ACC112 (cell line): ENCODE measurements at regions not wholly inside any gene's neighbourhood (a gene's known extent, or its start where the extent isn't known, plus 50 kb on each side); places are given as distances from the start of the nearest gene placed in this dataset.

Experiments used
- H2AFZ ChIP-seq: fragments of 200-600 bp; sonication (generic); one replicate; pipeline ENCODE4 v1.6.0; 2017; ENCODE audit warnings: antibody characterized with exemption, low read length; ENCODE audit not compliant: unreplicated experiment
- H3K27ac ChIP-seq: fragments of 200-600 bp; sonication (generic); 2 replicates; pipeline ENCODE4 v1.5.1; 2014; ENCODE audit warnings: low read depth, mild to moderate bottlenecking, antibody characterized with exemption, low read length, moderate library complexity
- H3K27me3 ChIP-seq: fragments of 200-600 bp; sonication (generic); 2 replicates; pipeline ENCODE4 v1.6.1; 2014; ENCODE audit warnings: mild to moderate bottlenecking, antibody characterized with exemption, low read length, moderate library complexity, mixed read lengths; ENCODE audit not compliant: insufficient read depth
- H3K36me3 ChIP-seq: fragments of 200-600 bp; sonication (generic); 2 replicates; pipeline ENCODE4 v1.6.1; 2016; ENCODE audit warnings: mild to moderate bottlenecking, antibody characterized with exemption, low read length, moderate library complexity, mixed read lengths; ENCODE audit not compliant: insufficient read depth
- H3K4me1 ChIP-seq: fragments of 200-600 bp; sonication (generic); one replicate; pipeline ENCODE4 v1.6.1; 2016; ENCODE audit warnings: low read length, mixed read lengths; ENCODE audit not compliant: insufficient read depth, unreplicated experiment, control insufficient read depth
- H3K4me3 ChIP-seq: fragments of 200-600 bp; sonication (generic); 2 replicates; pipeline ENCODE4 v1.5.1; 2014; ENCODE audit warnings: mild to moderate bottlenecking, low read depth, low read length
- H3K79me2 ChIP-seq: fragments of 200-600 bp; sonication (generic); one replicate; pipeline ENCODE4 v1.6.0; 2016; ENCODE audit warnings: low read length; ENCODE audit not compliant: control insufficient read depth, unreplicated experiment, insufficient read depth

DNA sequence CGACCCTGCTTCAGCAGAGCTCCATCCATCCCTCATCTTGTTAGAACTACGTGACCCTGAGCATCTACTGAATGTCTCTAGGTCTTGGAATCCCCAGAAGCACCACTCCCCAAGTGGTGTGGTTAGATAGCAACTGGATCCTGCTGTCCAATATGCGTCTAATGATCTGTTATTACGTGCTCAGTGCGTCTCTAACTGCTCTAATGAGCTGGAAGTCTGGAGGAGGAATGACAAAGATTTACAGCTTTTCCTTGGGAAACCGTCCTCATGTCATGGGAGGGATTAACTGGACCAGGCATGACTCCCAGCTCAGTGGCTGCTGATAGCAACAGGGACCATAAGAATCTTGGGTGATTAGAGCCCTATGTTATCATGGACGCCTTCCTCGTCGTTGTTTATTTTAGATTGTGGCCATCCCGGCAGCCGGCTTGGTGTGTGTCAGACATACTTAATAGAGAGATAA lies 150.9 kb downstream of the HS3ST3B1 start:
- H3K4me1 ChIP-seq, result no peaks in the 10 kb centered on the region
- no peaks in the 10 kb centered on the region for H3K79me2 ChIP-seq
- no peaks in the 10 kb centered on the region for H3K36me3 ChIP-seq
- H3K27me3 ChIP-seq, result peaks cover 32% of the 10 kb centered on the region
- no peak overlapping the region for H3K27ac ChIP-seq
- H2AFZ ChIP-seq, result no peak overlapping the region
- no peak overlapping the region for H3K4me3 ChIP-seq

DNA sequence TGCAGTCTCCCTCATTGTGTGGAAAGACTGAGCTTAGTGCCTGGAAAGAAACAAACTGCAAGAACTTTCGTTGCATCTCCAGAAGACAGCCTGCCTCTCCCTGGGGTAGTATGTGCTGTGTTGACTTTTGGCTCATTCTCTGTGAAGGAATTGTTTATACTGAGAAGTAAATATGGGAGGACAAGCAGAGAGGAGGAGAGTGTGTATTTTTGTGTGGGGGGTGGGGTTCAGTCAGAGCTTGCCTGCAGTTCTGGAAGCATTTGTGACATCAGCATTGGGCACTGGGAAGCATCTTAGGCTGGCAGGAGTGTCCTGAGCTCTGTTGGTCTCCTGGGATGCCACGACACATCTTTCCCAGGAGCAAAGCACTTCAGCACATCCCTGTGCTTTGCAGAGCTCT lies 147.9 kb downstream of the HS3ST3B1 start:
- H3K36me3 ChIP-seq, result no peaks in the 10 kb centered on the region
- no peak overlapping the region for H3K4me3 ChIP-seq
- no peak overlapping the region for H2AFZ ChIP-seq
- H3K79me2 ChIP-seq, result no peaks in the 10 kb centered on the region
- H3K4me1 ChIP-seq, result no peaks in the 10 kb centered on the region
- H3K27ac ChIP-seq, result no peak overlapping the region
- peaks cover 32% of the 10 kb centered on the region for H3K27me3 ChIP-seq

DNA sequence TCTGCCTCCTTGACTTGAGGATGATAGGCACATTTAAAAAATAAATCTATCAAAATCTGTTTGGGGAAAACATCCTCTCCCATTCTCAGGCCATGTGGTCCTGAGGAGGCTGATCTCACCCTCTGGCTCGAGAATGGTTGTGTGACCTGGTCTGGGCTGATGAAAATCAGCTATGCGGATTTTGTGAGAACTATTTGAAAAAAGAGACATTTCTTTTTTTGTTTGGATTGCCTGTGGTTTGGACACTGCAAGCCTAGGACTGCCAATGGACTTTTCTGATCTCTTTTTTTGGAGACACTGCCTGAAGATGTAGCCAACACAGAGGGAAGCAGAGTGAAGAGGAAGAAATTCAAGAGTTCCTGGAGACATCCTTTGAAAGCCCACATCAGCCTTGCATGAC lies 145.9 kb downstream of the HS3ST3B1 start:
- H3K79me2 ChIP-seq, result no peaks in the 10 kb centered on the region
- H3K4me3 ChIP-seq, result no peak overlapping the region
- H3K4me1 ChIP-seq, result no peaks in the 10 kb centered on the region
- H3K27ac ChIP-seq, result no peak overlapping the region
- H3K36me3 ChIP-seq, result no peaks in the 10 kb centered on the region
- H3K27me3 ChIP-seq, result peaks cover 13% of the 10 kb centered on the region
- H2AFZ ChIP-seq, result no peak overlapping the region

DNA sequence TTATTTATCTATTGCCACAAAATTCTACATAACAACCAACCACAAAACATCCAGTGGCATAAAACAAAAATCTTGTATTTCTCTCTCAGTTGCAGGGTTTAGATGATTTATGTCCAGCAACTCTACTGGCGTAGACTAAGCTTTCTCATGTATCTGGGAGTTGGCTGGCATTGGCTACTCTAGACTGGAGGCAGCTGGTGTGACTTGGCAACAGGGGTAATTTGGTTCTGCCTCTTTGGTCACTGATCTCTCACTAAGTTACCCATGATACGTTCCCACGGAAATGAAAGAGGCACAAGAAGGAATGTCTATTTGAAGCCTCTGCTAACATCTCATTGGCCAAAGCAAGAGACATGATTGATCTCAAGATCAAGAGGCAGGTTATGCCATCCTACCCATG lies 144.0 kb downstream of the HS3ST3B1 start:
- H3K79me2 ChIP-seq, result no peaks in the 10 kb centered on the region
- no peak overlapping the region for H2AFZ ChIP-seq
- no peaks in the 10 kb centered on the region for H3K4me1 ChIP-seq
- H3K27me3 ChIP-seq, result no peaks in the 10 kb centered on the region
- no peaks in the 10 kb centered on the region for H3K36me3 ChIP-seq
- no peak overlapping the region for H3K4me3 ChIP-seq
- no peak overlapping the region for H3K27ac ChIP-seq

DNA sequence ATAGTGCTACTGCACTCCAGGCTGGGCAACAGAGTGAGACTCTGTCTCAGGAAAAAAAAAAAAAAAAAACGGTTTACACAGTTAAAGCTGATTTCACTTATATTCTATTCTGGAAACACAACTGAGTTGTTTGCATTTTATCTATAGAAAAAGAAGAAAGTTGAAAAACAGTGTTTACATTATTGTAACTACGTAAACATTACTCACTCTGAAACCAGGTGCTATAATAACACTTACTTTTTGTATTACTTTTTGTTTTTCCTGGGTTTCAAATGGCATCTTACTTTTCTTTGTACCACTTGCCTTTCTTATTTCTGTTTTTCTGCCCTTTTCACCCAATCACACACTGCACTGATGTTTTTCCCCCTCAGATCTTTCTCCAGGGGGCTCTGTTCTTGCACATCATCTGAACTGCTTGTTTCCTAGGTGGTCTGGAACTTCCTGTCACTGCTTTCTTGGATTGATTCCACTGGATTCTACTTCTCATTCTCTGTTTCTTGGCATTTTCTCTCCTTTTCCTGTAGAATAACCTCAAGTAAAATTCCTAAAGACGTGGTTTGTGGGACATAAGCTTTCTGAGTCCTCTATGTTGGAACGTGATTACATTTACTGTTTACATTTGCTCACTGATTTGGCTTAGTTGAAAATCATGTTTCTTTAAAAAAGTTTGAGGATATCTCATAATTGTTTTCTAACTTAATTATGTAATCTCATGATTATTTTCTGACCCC lies 142.1 kb downstream of the HS3ST3B1 start:
- no peaks in the 10 kb centered on the region for H3K4me1 ChIP-seq
- H3K27me3 ChIP-seq, result no peaks in the 10 kb centered on the region
- H3K27ac ChIP-seq, result no peak overlapping the region
- no peak overlapping the region for H3K4me3 ChIP-seq
- no peak overlapping the region for H2AFZ ChIP-seq
- H3K79me2 ChIP-seq, result no peaks in the 10 kb centered on the region
- H3K36me3 ChIP-seq, result no peaks in the 10 kb centered on the region

DNA sequence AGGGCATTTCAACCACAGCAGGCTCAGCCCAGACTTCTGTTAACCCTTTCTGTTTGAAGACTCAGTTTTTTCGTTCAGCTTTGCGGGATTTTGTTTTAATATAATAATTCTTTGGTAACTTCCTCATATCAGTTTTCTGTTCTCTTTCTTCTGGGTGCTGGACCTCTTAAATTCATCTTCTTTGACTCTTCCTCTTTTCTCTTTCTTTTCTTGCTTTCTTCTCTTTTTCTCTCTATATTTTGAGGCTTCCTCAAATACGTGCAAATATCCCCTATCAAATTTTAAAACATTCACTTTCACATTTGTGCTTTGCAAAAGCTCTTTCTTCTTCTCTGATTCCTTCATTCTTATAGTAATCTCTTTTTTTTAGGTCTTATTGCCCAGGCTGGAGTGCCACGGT lies 136.3 kb downstream of the HS3ST3B1 start:
- H2AFZ ChIP-seq, result no peak overlapping the region
- H3K4me1 ChIP-seq, result no peaks in the 10 kb centered on the region
- no peaks in the 10 kb centered on the region for H3K36me3 ChIP-seq
- H3K27me3 ChIP-seq, result no peaks in the 10 kb centered on the region
- H3K79me2 ChIP-seq, result no peaks in the 10 kb centered on the region
- no peak overlapping the region for H3K4me3 ChIP-seq
- H3K27ac ChIP-seq, result no peak overlapping the region

DNA sequence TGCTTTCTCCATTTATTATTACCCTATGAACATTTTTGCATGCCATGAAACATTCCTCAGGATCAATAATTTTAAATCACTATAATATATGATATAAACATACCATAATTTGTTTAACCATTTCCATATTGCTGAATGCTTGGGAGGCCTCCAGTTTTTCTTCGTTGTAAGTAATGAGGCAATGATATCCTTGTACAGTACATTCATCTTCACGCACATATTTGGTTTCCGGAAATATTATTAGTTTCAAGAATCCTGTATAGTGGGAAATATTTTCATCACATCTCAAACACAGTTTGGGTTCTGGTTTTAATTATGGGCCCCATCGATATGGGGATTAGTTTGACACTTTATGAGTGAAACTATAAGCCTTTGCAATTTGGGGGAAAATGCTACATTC lies 135.4 kb downstream of the HS3ST3B1 start:
- Histone ChIP-seq H3K27ac (no peak overlapping the region), H3K4me3 (no peak overlapping the region), H3K79me2 (no peaks in the 10 kb centered on the region), H3K36me3 (no peaks in the 10 kb centered on the region), H3K4me1 (no peaks in the 10 kb centered on the region), H3K27me3 (no peaks in the 10 kb centered on the region), H2AFZ (no peak overlapping the region)

DNA sequence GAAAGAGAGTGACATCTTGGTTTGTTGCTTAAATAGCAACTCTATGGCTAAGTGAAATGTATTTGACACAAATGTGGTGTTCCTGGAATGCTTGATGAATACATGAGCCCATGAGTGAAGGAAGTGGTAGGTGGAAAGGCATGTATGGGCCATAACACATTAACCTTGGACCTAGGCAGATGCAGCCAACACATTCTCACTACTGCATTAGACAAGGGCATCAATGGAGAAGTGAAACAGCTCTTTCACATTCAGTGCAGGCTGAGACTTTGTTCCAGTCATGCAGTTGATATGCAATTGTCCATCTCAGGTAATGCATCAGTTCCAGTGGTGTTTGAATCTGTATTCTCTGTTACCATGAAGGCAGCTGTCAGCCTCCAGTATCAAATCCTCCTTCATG lies 133.6 kb downstream of the HS3ST3B1 start:
- no peaks in the 10 kb centered on the region for H3K36me3 ChIP-seq
- H3K27me3 ChIP-seq, result no peaks in the 10 kb centered on the region
- no peaks in the 10 kb centered on the region for H3K4me1 ChIP-seq
- no peak overlapping the region for H2AFZ ChIP-seq
- no peak overlapping the region for H3K27ac ChIP-seq
- H3K79me2 ChIP-seq, result no peaks in the 10 kb centered on the region
- no peak overlapping the region for H3K4me3 ChIP-seq

DNA sequence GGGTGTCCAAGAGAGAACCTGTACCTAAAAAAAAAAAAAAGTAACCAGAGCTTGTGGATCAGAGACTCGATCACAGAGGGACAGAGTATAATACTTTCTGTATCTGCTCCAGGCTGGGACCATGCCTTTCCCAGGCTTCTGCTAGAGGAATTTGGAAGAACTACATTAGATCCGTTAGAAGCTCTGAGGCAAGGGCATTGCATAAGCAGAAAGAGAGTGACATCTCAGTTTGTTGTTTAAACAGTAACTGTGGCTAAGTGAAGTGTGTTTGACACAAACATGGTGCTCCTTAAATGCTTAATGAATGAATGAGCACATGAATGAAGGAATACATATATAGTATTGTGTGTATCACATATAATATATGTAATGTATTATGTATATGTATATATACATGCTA lies 131.2 kb downstream of the HS3ST3B1 start:
- Histone ChIP-seq H3K4me3 (no peak overlapping the region), H3K27ac (no peak overlapping the region), H3K27me3 (no peaks in the 10 kb centered on the region), H2AFZ (no peak overlapping the region), H3K79me2 (no peaks in the 10 kb centered on the region), H3K36me3 (no peaks in the 10 kb centered on the region), H3K4me1 (no peaks in the 10 kb centered on the region)

DNA sequence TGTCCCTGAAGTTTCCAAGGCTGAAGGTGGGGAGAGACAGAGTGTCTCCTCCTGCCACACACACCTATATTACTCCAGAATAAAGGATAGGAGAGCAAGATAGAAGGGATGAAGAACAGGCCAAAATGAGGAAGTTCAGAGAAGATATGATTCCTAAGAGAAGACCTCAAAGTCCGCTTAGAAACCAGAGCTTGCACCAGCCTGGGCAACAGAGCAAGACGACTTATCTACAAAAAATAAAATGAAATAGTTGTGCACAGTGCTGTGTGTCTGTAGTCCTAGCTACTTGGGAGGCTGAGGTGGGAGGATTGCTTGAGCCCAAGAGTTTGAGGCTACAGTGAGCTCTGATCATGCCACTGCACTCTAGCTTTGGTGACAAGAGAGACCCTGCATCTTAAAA lies 128.2 kb downstream of the HS3ST3B1 start:
- no peaks in the 10 kb centered on the region for H3K27me3 ChIP-seq
- no peaks in the 10 kb centered on the region for H3K79me2 ChIP-seq
- no peak overlapping the region for H3K4me3 ChIP-seq
- H3K27ac ChIP-seq, result no peak overlapping the region
- H3K4me1 ChIP-seq, result no peaks in the 10 kb centered on the region
- H2AFZ ChIP-seq, result no peak overlapping the region
- H3K36me3 ChIP-seq, result no peaks in the 10 kb centered on the region

DNA sequence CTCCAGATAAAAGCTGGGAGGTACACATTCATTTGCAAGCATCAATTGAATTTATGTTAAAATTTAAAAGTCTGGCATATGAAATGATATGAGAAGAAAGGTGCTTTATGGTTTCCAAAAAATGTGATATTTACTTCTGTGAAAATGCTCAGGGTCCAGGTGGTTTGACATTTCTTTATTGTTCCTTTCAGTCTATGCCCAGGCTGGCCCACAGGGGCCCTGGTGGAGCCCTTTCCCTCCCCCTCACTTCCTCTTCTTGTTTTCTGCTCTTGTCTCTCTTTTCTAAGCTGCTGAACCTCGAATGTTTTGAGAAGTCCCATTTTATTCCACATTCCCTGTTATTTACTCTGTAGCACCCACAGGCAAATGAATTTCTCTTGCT lies 127.8 kb downstream of the HS3ST3B1 start:
- Histone ChIP-seq H3K36me3 (no peaks in the 10 kb centered on the region), H3K27me3 (no peaks in the 10 kb centered on the region), H3K4me3 (no peak overlapping the region), H2AFZ (no peak overlapping the region), H3K4me1 (no peaks in the 10 kb centered on the region), H3K79me2 (no peaks in the 10 kb centered on the region), H3K27ac (no peak overlapping the region)
